Activated CD4-positive, alpha-beta memory T cell treated with anti-CD3 and anti-CD28 coated beads, Interleukin-2, amount 10 ng/mL, durations not matched to agents 7 days and 5 days (primary cell): ENCODE measurements at regions not wholly inside any gene's neighbourhood (a gene's known extent, or its start where the extent isn't known, plus 50 kb on each side); places are given as distances from the start of the nearest gene placed in this dataset.
"Not testable (repeated sequence)": the region's sequence is repeated elsewhere in the genome, so short reads cannot be mapped to it uniquely, and the experiment has no call there.

ENCODE experiments used
- CTCF ChIA-PET: fragments of 350-600 bp; sonication (Branson Sonifier 250); formaldehyde crosslinking; loops from one replicate; lab custom pipeline; 2021; ENCODE audit warnings: antibody characterized with exemption, inconsistent platforms; lab: Charles Lee
- POLR2A ChIA-PET: fragments of 350-600 bp; sonication (Branson Sonifier 250); formaldehyde crosslinking; loops from one replicate; lab custom pipeline; 2021; ENCODE audit warnings: antibody characterized with exemption; lab: Charles Lee
- DNase-seq: peaks from one replicate; pipeline ENCODE4 v3.0.0-alpha.2; 2020
- H3K27ac Mint-ChIP-seq: one replicate; pipeline ENCODE4 v1.8.0; 2021; ENCODE audit warnings: mild to moderate bottlenecking, mixed read lengths
- H3K27me3 Mint-ChIP-seq: one replicate; pipeline ENCODE4 v1.8.0; 2021; ENCODE audit warnings: mixed read lengths
- H3K36me3 Mint-ChIP-seq: one replicate; pipeline ENCODE4 v1.8.0; 2021; ENCODE audit warnings: low read depth, mixed read lengths
- H3K4me1 Mint-ChIP-seq: one replicate; pipeline ENCODE4 v1.8.0; 2021; ENCODE audit warnings: mixed read lengths
- H3K4me3 Mint-ChIP-seq: one replicate; pipeline ENCODE4 v1.8.0; 2021; ENCODE audit warnings: mild to moderate bottlenecking, mixed read lengths
- H3K9me3 Mint-ChIP-seq: one replicate; pipeline ENCODE4 v1.8.0; 2021; ENCODE audit warnings: mixed read lengths

DNA sequence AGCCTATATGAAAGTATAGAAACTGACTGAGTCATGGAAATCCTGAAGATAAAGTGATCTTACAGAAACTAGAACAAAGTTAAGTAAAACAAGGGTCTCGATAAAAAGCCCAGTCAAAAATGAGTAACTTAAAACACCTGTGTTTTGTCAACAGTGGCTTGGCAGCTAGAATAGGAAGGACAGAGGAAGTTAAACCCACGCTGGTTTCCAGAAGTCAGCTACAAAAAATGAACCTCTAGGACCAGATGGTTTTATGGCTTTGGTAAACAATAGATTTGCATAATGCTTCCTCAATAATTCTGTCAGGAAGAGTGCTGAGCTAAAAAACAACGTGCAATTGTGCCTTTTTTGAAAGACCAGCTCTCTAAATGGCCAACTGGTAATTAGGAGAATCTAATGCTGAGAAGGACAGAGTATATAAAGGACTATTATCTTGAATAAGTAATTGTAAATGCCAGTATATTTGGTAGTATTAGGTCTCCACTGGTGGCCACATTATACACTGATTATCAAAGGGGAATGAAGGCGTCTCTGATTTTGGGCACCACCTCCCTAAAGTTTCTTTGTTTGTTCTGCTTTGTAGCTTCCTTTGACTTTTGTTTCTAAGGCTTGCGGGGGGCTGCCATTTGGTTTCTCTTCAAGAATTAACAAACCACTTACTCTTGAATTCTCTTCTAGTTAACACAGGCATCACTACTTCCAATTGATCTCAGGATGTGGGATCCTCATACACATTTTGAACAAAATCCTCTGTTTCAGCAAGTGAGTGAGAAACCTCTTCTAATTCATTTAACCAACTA is 72.2 kb upstream of the PPP3CA start:
- Mint-ChIP-seq H3K4me3 (no peak overlapping the region), H3K27me3 (peaks cover 14% of the 10 kb centered on the region), H3K27ac (peak overlapping the region; percentile 93), H3K9me3 (peaks cover 2% of the 10 kb centered on the region), H3K4me1 (peaks cover 55% of the 10 kb centered on the region), H3K36me3 (peaks cover 25% of the 10 kb centered on the region)
- no peak for DNase-seq
- CTCF ChIA-PET: interaction anchor here (1.0 to 1.5 kb wide), 2 partner anchors 86 to 92 kb away, joined by 3 read pairs; no protein-coding TSS in a partner anchor
- POLR2A ChIA-PET: interaction anchor here (0.6 to 5.4 kb wide), 7 partner anchors 9 to 400 kb away, joined by 3 to 38 read pairs (median 8); partner anchors contain the start of gene PPP3CA

DNA sequence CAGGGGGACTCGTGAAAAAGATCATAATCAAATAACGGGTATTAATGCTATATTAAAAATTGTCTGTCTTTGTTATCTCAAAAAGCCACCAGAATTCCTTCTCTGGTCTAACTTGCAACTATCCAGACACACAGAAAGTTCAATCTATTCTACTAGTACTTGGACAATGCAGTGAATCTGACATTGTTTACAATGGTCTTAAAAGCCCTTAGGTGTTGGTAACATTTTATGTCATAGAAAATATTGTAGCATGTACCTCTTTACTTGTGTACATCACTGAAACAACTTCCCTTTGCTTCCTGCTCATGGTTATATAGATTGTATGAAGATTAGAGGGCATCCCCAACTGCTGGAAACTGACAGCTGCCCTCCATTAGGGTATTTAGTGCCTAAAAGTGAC is 71.1 kb upstream of the PPP3CA start:
- Mint-ChIP-seq H3K4me1 (peaks cover 60% of the 10 kb centered on the region), H3K27me3 (peaks cover 6% of the 10 kb centered on the region), H3K36me3 (peaks cover 23% of the 10 kb centered on the region), H3K9me3 (peaks cover 2% of the 10 kb centered on the region), H3K4me3 (peak overlapping the region; percentile 60), H3K27ac (peak overlapping the region; percentile 93)
- ChIA-PET POLR2A (interaction anchor here (0.6 to 5.4 kb wide), 8 partner anchors 10 to 398 kb away, joined by 3 to 38 read pairs (median 7); partner anchors contain the start of gene PPP3CA), CTCF (interaction anchor here (0.6 to 1.5 kb wide), 3 partner anchors 72 to 1047 kb away, joined by 3 to 4 read pairs (median 3); partner anchors contain the start of gene PPP3CA)
- no peak for DNase-seq

DNA sequence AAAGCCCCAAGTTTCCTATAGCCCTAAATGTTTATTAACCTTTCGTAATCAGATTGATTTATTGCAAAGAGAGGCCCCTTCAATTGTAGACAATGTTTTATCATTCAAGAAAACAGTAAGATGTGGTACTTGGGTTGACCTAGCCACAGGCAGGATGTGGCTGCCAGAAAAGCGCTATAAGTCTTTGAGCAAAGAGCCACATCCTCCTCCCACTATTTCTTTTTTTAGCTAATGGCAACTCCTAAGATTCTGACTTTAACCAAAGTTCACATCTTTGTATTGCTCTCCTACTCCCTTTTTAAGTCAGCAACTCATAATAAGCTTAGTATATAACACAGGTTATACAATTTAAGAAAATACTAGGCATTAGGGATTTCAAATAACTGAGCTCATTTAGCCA is 70.7 kb upstream of the PPP3CA start:
- DNase-seq: peak; percentile 87
- peak overlapping the region; percentile 93 for H3K27ac Mint-ChIP-seq
- ChIA-PET POLR2A (interaction anchor here (0.7 to 5.4 kb wide), 8 partner anchors 11 to 420 kb away, joined by 3 to 38 read pairs (median 7); partner anchors contain the start of gene PPP3CA), CTCF (interaction anchor here (0.6 to 1.5 kb wide), 3 partner anchors 71 to 1046 kb away, joined by 3 to 4 read pairs (median 3); partner anchors contain the start of gene PPP3CA)
- peaks cover 60% of the 10 kb centered on the region for H3K4me1 Mint-ChIP-seq
- peaks cover 2% of the 10 kb centered on the region for H3K9me3 Mint-ChIP-seq
- H3K27me3 Mint-ChIP-seq: peaks cover 6% of the 10 kb centered on the region
- peaks cover 26% of the 10 kb centered on the region for H3K36me3 Mint-ChIP-seq
- H3K4me3 Mint-ChIP-seq: peak overlapping the region; percentile 60

DNA sequence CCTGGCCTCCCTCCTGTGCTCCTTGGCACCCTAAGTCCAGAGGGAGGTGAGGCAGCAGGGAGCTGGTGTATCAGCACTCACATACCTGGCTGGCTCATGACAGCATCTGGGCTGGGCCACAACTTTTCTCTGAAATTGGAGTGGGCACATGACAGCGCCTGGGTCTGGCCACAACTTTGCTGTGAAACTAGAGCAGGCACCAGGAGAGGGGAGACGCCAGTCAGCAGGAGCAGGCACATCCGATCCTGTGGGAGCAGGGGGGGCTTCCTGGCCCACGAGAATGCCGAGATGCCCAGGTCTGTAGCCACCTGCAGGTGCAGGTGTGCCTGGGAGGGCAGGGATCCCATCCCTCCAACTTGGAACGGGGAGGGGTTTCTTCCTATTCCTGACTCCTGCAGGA is 69.7 kb upstream of the PPP3CA start:
- Mint-ChIP-seq H3K4me1 (peaks cover 63% of the 10 kb centered on the region), H3K36me3 (peaks cover 29% of the 10 kb centered on the region), H3K27me3 (peaks cover 9% of the 10 kb centered on the region), H3K9me3 (peaks cover 5% of the 10 kb centered on the region), H3K4me3 (no peak overlapping the region), H3K27ac (peak overlapping the region; percentile 48)
- no peak for DNase-seq
- CTCF ChIA-PET: interaction anchor here (1.5 kb wide), 1 partner anchor 70 kb away, joined by 4 read pairs; the partner anchor contains the start of gene PPP3CA
- POLR2A ChIA-PET: interaction anchor here (1.5 to 5.4 kb wide), 3 partner anchors 12 to 69 kb away, joined by 3 to 38 read pairs (median 12); partner anchors contain the start of gene PPP3CA

DNA sequence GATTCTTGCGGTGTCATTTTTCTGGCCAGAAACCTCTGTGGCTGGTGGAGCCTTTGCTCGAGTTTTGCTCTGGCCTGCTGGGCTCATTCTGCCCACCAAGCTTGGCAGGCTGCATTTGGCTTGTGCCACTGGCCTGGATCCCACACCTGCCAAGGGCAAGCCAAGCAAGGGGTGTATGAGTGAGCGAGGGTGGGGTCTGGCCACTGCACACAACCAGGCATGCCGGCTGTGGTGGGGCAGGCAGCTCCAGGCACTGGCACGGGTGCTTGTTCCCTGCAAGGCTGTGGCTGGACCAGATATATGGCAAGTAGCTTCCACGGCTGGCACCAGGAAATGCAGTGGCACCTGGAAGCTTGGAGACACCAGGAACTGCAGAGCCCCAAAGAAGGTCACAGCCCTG is 68.6 kb upstream of the PPP3CA start:
- no peak for DNase-seq
- H3K9me3 Mint-ChIP-seq: peaks cover 7% of the 10 kb centered on the region
- no peak overlapping the region for H3K4me3 Mint-ChIP-seq
- CTCF ChIA-PET: no interaction called here
- peaks cover 7% of the 10 kb centered on the region for H3K27me3 Mint-ChIP-seq
- POLR2A ChIA-PET: interaction anchor here (1.5 to 5.4 kb wide), 2 partner anchors 16 to 68 kb away, joined by 3 to 38 read pairs; partner anchors contain the start of gene PPP3CA
- peaks cover 71% of the 10 kb centered on the region for H3K4me1 Mint-ChIP-seq
- H3K36me3 Mint-ChIP-seq: peaks cover 35% of the 10 kb centered on the region
- no peak overlapping the region for H3K27ac Mint-ChIP-seq

DNA sequence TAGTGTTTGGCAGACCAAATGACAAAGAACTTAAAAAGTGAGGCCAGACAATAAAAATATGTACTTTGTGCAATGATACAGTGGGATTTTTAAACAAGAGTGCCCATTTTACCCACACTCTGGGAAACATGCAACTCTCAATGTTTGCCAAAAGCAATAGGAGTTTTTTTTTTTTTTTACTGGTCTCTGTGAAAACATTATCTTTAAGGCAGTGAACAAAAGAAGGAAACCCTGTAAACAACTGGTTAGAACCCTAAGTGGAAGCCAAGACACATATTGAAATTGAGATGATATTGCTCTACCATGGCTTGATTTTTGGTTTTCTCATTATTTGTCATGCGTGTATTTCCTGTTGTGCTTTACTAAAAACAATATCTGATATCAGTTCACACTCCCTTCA is 67.2 kb upstream of the PPP3CA start:
- Mint-ChIP-seq H3K4me1 (peaks cover 60% of the 10 kb centered on the region), H3K27me3 (peaks cover 3% of the 10 kb centered on the region), H3K4me3 (no peak overlapping the region), H3K27ac (no peak overlapping the region), H3K9me3 (peaks cover 7% of the 10 kb centered on the region), H3K36me3 (peaks cover 29% of the 10 kb centered on the region)
- POLR2A ChIA-PET: no interaction called here
- CTCF ChIA-PET: no interaction called here
- no peak for DNase-seq

DNA sequence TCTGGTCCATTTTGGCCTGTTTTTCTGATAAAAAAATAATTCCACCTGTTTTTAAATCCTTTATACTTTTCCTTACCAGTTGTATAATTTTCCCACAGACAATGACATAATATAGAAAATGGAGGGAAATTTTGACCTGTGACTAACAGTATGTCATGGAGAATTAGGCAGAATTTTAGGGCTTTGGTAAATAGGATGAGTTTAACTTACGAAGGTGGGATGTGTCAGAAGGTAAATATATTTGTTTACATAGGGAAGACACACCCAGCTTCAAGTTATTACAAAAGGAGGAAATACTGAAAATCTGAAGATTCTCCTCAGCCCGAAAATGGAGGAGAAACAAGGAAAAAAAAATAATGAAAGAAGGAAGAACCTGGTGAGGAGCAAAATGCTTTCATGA is 64.6 kb upstream of the PPP3CA start:
- CTCF ChIA-PET: no interaction called here
- H3K4me1 Mint-ChIP-seq: peaks cover 38% of the 10 kb centered on the region
- H3K36me3 Mint-ChIP-seq: peaks cover 29% of the 10 kb centered on the region
- POLR2A ChIA-PET: interaction anchor here (0.7 kb wide), 1 partner anchor 8 kb away, joined by 3 read pairs; no protein-coding TSS in a partner anchor
- no peak overlapping the region for H3K4me3 Mint-ChIP-seq
- H3K27me3 Mint-ChIP-seq: peaks cover 7% of the 10 kb centered on the region
- no peak overlapping the region for H3K27ac Mint-ChIP-seq
- peaks cover 7% of the 10 kb centered on the region for H3K9me3 Mint-ChIP-seq
- DNase-seq: no peak

DNA sequence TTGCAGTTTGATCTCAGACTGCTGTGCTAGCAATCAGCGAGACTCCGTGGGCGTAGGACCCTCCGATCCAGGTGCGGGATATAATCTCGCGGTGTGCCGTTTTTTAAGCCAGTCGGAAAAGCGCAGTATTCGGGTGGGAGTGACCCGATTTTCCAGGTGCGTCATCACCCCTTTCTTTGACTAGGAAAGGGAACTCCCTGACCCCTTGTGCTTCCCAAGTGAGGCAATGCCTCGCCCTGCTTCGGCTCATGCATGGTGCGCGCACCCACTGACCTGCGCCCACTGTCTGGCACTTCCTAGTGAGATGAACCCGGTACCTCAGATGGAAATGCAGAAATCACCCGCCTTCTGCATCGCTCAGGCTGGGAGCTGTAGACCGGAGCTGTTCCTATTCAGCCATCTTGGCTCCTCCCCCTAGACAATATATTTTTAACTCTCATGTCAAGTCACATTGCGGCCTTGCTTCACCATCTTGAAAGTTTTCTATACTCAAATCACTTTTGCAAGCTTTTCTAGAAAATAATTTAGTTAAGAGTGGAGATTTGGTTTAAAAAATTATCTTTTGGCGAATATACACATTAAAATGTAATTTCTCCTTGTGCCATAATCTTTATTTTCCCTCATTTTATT is 64.1 kb upstream of the PPP3CA start:
- H3K27ac Mint-ChIP-seq, DNase-seq, H3K9me3 Mint-ChIP-seq, POLR2A ChIA-PET, H3K4me3 Mint-ChIP-seq, H3K27me3 Mint-ChIP-seq, CTCF ChIA-PET: not testable (repeated sequence)
- H3K4me1 Mint-ChIP-seq: peaks cover 33% of the 10 kb centered on the region
- H3K36me3 Mint-ChIP-seq: peaks cover 28% of the 10 kb centered on the region

DNA sequence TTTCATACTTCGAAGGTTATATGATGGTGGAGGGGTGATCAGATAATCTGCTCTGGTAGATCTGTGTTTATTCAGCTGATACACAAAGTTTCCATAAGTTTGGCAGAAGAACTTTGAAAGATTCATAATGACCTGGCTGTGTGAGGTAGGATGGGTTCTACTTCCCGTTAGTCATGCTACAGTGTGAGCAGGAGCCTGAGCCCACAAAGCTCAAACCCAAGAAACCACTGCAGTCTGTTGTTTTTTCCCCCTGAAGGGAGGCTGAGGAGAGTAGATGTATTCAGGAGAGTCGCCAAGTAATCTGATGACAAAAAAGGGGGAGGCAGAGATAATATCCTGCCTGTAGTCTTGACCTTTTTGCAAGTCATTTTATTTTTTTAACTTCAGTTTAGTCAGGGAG is 52.8 kb upstream of the PPP3CA start:
- Mint-ChIP-seq H3K9me3 (peaks cover 12% of the 10 kb centered on the region), H3K27me3 (no peaks in the 10 kb centered on the region), H3K27ac (peak overlapping the region; percentile 33), H3K4me3 (no peak overlapping the region), H3K4me1 (peaks cover 18% of the 10 kb centered on the region), H3K36me3 (peaks cover 2% of the 10 kb centered on the region)
- peak; percentile 54 for DNase-seq
- ChIA-PET CTCF (no interaction called here), POLR2A (interaction anchor here (1.0 kb wide), 2 partner anchors 17 to 19 kb away, joined by 3 to 4 read pairs; no protein-coding TSS in a partner anchor)

DNA sequence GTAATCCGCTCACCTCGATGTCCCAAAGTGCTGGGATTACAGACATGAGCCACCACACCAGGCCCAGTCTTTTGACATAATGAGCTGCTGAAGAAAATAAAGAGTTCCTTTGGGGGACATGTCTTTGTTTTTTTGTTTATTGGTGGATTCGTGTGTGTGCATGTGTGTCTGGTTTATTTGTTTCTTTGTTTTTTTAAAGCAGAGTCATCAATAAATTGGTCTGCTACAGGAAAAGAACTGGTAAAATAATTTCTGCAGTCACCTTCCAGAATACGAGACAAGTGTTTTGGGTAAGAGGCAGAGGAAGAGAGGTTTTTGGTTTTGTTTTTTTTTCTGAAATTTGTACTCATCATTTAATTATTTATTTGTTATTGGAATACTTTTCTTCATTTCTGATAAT is 51.5 kb upstream of the PPP3CA start:
- peaks cover 2% of the 10 kb centered on the region for H3K27me3 Mint-ChIP-seq
- ChIA-PET CTCF (no interaction called here), POLR2A (no interaction called here)
- peaks cover 7% of the 10 kb centered on the region for H3K9me3 Mint-ChIP-seq
- peaks cover 18% of the 10 kb centered on the region for H3K4me1 Mint-ChIP-seq
- no peaks in the 10 kb centered on the region for H3K36me3 Mint-ChIP-seq
- no peak overlapping the region for H3K27ac Mint-ChIP-seq
- DNase-seq: no peak
- H3K4me3 Mint-ChIP-seq: no peak overlapping the region
